ENCODE measurements at regions not wholly inside any gene's neighbourhood (a gene's known extent, or its start where the extent isn't known, plus 50 kb on each side); places are given as distances from the start of the nearest gene placed in this dataset.
A peak's percentile ranks its signal among the peaks of the same experiment; 100 is the strongest.

- Mint-ChIP-seq H3K36me3 (ENCODE audit: low read depth, unreplicated experiment) (no peaks in the 10 kb centered on the region), H3K27ac (ENCODE audit: unreplicated experiment) (no peak overlapping the region), H3K27me3 (ENCODE audit: unreplicated experiment) (no peaks in the 10 kb centered on the region), H3K4me1 (ENCODE audit: unreplicated experiment) (no peaks in the 10 kb centered on the region), H3K9me3 (ENCODE audit: unreplicated experiment) (no peaks in the 10 kb centered on the region), H3K4me3 (ENCODE audit: unreplicated experiment) (no peak overlapping the region)
- no peak for TF ChIP-seq CTCF (IDR thresholded peaks at IDR 0.05; ENCODE audit: unreplicated experiment)
- no peak for DNase-seq (ENCODE audit: low spot score)
Measured at GRCh38 chr6:164266851-164267250, 852.3 kb downstream of the QKI start.

GRCh38 chr6:164262348-164262747 lies 847.8 kb downstream of the QKI start:
- Mint-ChIP-seq H3K4me3 (ENCODE audit: unreplicated experiment) (no peak overlapping the region), H3K27me3 (ENCODE audit: unreplicated experiment) (no peaks in the 10 kb centered on the region), H3K4me1 (ENCODE audit: unreplicated experiment) (no peaks in the 10 kb centered on the region), H3K9me3 (ENCODE audit: unreplicated experiment) (no peaks in the 10 kb centered on the region), H3K36me3 (ENCODE audit: low read depth, unreplicated experiment) (no peaks in the 10 kb centered on the region), H3K27ac (ENCODE audit: unreplicated experiment) (no peak overlapping the region)
- DNase-seq (ENCODE audit: low spot score) = no peak
- TF ChIP-seq CTCF (IDR thresholded peaks at IDR 0.05; ENCODE audit: unreplicated experiment) = no peak

- H3K27ac Mint-ChIP-seq (ENCODE audit: unreplicated experiment) = no peak overlapping the region
- no peaks in the 10 kb centered on the region for H3K36me3 Mint-ChIP-seq (ENCODE audit: low read depth, unreplicated experiment)
- H3K4me1 Mint-ChIP-seq (ENCODE audit: unreplicated experiment) = no peaks in the 10 kb centered on the region
- no peak for TF ChIP-seq CTCF (IDR thresholded peaks at IDR 0.05; ENCODE audit: unreplicated experiment)
- no peak overlapping the region for H3K4me3 Mint-ChIP-seq (ENCODE audit: unreplicated experiment)
- no peaks in the 10 kb centered on the region for H3K27me3 Mint-ChIP-seq (ENCODE audit: unreplicated experiment)
- no peak for DNase-seq (ENCODE audit: low spot score)
- H3K9me3 Mint-ChIP-seq (ENCODE audit: unreplicated experiment) = no peaks in the 10 kb centered on the region
Measured at GRCh38 chr6:164258421-164258820, 843.9 kb downstream of the QKI start.

- Mint-ChIP-seq H3K27me3 (ENCODE audit: unreplicated experiment) (no peaks in the 10 kb centered on the region), H3K9me3 (ENCODE audit: unreplicated experiment) (no peaks in the 10 kb centered on the region), H3K36me3 (ENCODE audit: low read depth, unreplicated experiment) (no peaks in the 10 kb centered on the region), H3K27ac (ENCODE audit: unreplicated experiment) (no peak overlapping the region), H3K4me3 (ENCODE audit: unreplicated experiment) (no peak overlapping the region), H3K4me1 (ENCODE audit: unreplicated experiment) (no peaks in the 10 kb centered on the region)
- TF ChIP-seq CTCF (IDR thresholded peaks at IDR 0.05; ENCODE audit: unreplicated experiment) = no peak
- DNase-seq (ENCODE audit: low spot score) = peak; percentile 26
Measured at GRCh38 chr6:164252948-164253347, 838.4 kb downstream of the QKI start.

GRCh38 chr6:164252291-164252690 lies 837.8 kb downstream of the QKI start:
- DNase-seq (ENCODE audit: low spot score) = no peak
- no peaks in the 10 kb centered on the region for H3K27me3 Mint-ChIP-seq (ENCODE audit: unreplicated experiment)
- H3K4me3 Mint-ChIP-seq (ENCODE audit: unreplicated experiment) = no peak overlapping the region
- H3K27ac Mint-ChIP-seq (ENCODE audit: unreplicated experiment) = no peak overlapping the region
- H3K9me3 Mint-ChIP-seq (ENCODE audit: unreplicated experiment) = no peaks in the 10 kb centered on the region
- no peaks in the 10 kb centered on the region for H3K4me1 Mint-ChIP-seq (ENCODE audit: unreplicated experiment)
- H3K36me3 Mint-ChIP-seq (ENCODE audit: low read depth, unreplicated experiment) = no peaks in the 10 kb centered on the region
- no peak for TF ChIP-seq CTCF (IDR thresholded peaks at IDR 0.05; ENCODE audit: unreplicated experiment)
